ENCODE measurements at regions not wholly inside any gene's neighbourhood (a gene's known extent, or its start where the extent isn't known, plus 50 kb on each side); places are given as distances from the start of the nearest gene placed in this dataset.

- Mint-ChIP-seq H3K27me3 (ENCODE audit: low read depth in 2 of 2) (peaks cover 5% of the 10 kb centered on the region in 2 donors), H3K4me1 (no peaks in the 10 kb centered on the region), H3K27ac (no peak overlapping the region), H3K9me3 (peaks cover 0 to 4% of the 10 kb centered on the region in 2 donors), H3K36me3 (no peaks in the 10 kb centered on the region), H3K4me3 (no peak overlapping the region)
- Histone ChIP-seq H3K9me3 (ENCODE audit: control insufficient read depth, insufficient read depth, low read length) (no peaks in the 10 kb centered on the region), H3K4me3 (ENCODE audit: low read length) (no peak overlapping the region), H3K27ac (ENCODE audit: low read length) (no peak overlapping the region), H3K36me3 (ENCODE audit: control insufficient read depth, insufficient read depth, low read length) (no peaks in the 10 kb centered on the region), H3K27me3 (ENCODE audit: control insufficient read depth, insufficient read depth, low read length) (no peaks in the 10 kb centered on the region), H3K4me1 (ENCODE audit: control insufficient read depth, insufficient read depth, low read length) (no peaks in the 10 kb centered on the region)
- WGBS (ENCODE audit: insufficient coverage): 94% methylated on average over 8 of the region's 8 CpGs
- no peak for TF ChIP-seq CTCF (IDR thresholded peaks at IDR 0.05)
- peak in 1 of 3 donors; percentile 33 for ATAC-seq
- intact Hi-C loops (cut with micrococcal nuclease): no loop called here
- no peak for DNase-seq
Observed at GRCh38 chr10:118485641-118486040, 109.8 kb downstream of the PRLHR start.

- no peak for DNase-seq
- no peak for ATAC-seq
- Histone ChIP-seq H3K27me3 (ENCODE audit: control insufficient read depth, insufficient read depth, low read length) (no peaks in the 10 kb centered on the region), H3K4me3 (ENCODE audit: low read length) (no peak overlapping the region), H3K9me3 (ENCODE audit: control insufficient read depth, insufficient read depth, low read length) (no peaks in the 10 kb centered on the region), H3K4me1 (ENCODE audit: control insufficient read depth, insufficient read depth, low read length) (no peaks in the 10 kb centered on the region), H3K36me3 (ENCODE audit: control insufficient read depth, insufficient read depth, low read length) (no peaks in the 10 kb centered on the region), H3K27ac (ENCODE audit: low read length) (no peak overlapping the region)
- no peak for TF ChIP-seq CTCF (IDR thresholded peaks at IDR 0.05)
- no peaks in the 10 kb centered on the region for H3K36me3 Mint-ChIP-seq
- H3K4me3 Mint-ChIP-seq: no peak overlapping the region
- intact Hi-C loops (cut with micrococcal nuclease): no loop called here
- 85% methylated on average over 5 of the region's 5 CpGs for WGBS (ENCODE audit: insufficient coverage)
- no peaks in the 10 kb centered on the region for H3K4me1 Mint-ChIP-seq
- peaks cover 5 to 9% of the 10 kb centered on the region in 2 donors for H3K27me3 Mint-ChIP-seq (ENCODE audit: low read depth in 2 of 2)
- H3K9me3 Mint-ChIP-seq: peaks cover 0 to 4% of the 10 kb centered on the region in 2 donors
- H3K27ac Mint-ChIP-seq: no peak overlapping the region
Observed at GRCh38 chr10:118484152-118484871, 111.1 kb downstream of the PRLHR start.

GRCh38 chr10:118483496-118483895 is 112.0 kb downstream of the PRLHR start:
- ATAC-seq (no peak), DNase-seq (no peak)
- no peak overlapping the region for H3K27ac Mint-ChIP-seq
- WGBS (ENCODE audit: insufficient coverage): 81% methylated on average over 5 of the region's 6 CpGs
- Histone ChIP-seq H3K9me3 (ENCODE audit: control insufficient read depth, insufficient read depth, low read length) (no peaks in the 10 kb centered on the region), H3K27me3 (ENCODE audit: control insufficient read depth, insufficient read depth, low read length) (no peaks in the 10 kb centered on the region), H3K4me3 (ENCODE audit: low read length) (no peak overlapping the region), H3K36me3 (ENCODE audit: control insufficient read depth, insufficient read depth, low read length) (no peaks in the 10 kb centered on the region), H3K27ac (ENCODE audit: low read length) (no peak overlapping the region), H3K4me1 (ENCODE audit: control insufficient read depth, insufficient read depth, low read length) (no peaks in the 10 kb centered on the region)
- H3K4me1 Mint-ChIP-seq: no peaks in the 10 kb centered on the region
- peaks cover 0 to 2% of the 10 kb centered on the region in 2 donors for H3K9me3 Mint-ChIP-seq
- intact Hi-C loops (cut with micrococcal nuclease): no loop called here
- H3K36me3 Mint-ChIP-seq: no peaks in the 10 kb centered on the region
- peaks cover 9 to 11% of the 10 kb centered on the region in 2 donors for H3K27me3 Mint-ChIP-seq (ENCODE audit: low read depth in 2 of 2)
- no peak overlapping the region for H3K4me3 Mint-ChIP-seq
- TF ChIP-seq CTCF (IDR thresholded peaks at IDR 0.05): no peak

Data from natural killer cell (primary cell).